Activated CD4-positive, alpha-beta T cell treated with anti-CD3 and anti-CD28 coated beads, Interleukin-2, amount 50 U/mL, for 48 hours (primary cell): ENCODE measurements at regions not wholly inside any gene's neighbourhood (a gene's known extent, or its start where the extent isn't known, plus 50 kb on each side); places are given as distances from the start of the nearest gene placed in this dataset.

Source experiments
- DNase-seq, 2 experiments: peaks; one replicate each; pipeline ENCODE4 v3.0.0-alpha.2; 2020

- DNase-seq, result no peak
Observed at GRCh38 chr2:34492561-34493455, 893.7 kb upstream of the FAM98A start.

GRCh38 chr2:34486965-34487364 is 887.9 kb upstream of the FAM98A start:
- DNase-seq, result no peak

GRCh38 chr2:34481542-34481941 is 882.4 kb upstream of the FAM98A start:
- DNase-seq, result no peak

- DNase-seq, result no peak
Observed at GRCh38 chr2:34480366-34480765, 881.3 kb upstream of the FAM98A start.

GRCh38 chr2:34475156-34475555 is 876.1 kb upstream of the FAM98A start:
- no peak for DNase-seq

GRCh38 chr2:34474646-34475045 is 875.5 kb upstream of the FAM98A start:
- DNase-seq, result no peak

- DNase-seq, result no peak
Observed at GRCh38 chr2:34447097-34447496, 848.0 kb upstream of the FAM98A start.

- DNase-seq, result no peak
Observed at GRCh38 chr2:34423301-34423700, 824.2 kb upstream of the FAM98A start.

- DNase-seq, result no peak
Observed at GRCh38 chr2:34419856-34420255, 820.8 kb upstream of the FAM98A start.

GRCh38 chr2:34416856-34417255 is 817.8 kb upstream of the FAM98A start:
- DNase-seq, result no peak

GRCh38 chr2:34414856-34415255 is 815.8 kb upstream of the FAM98A start:
- DNase-seq, result no peak

GRCh38 chr2:34408100-34408499 is 809.0 kb upstream of the FAM98A start:
- DNase-seq, result no peak

GRCh38 chr2:34403512-34403911 is 804.4 kb upstream of the FAM98A start:
- DNase-seq, result no peak

- DNase-seq, result no peak
Observed at GRCh38 chr2:34402376-34402775, 803.3 kb upstream of the FAM98A start.

GRCh38 chr2:34401186-34401585 is 802.1 kb upstream of the FAM98A start:
- DNase-seq, result no peak

GRCh38 chr2:34388446-34388845 is 789.3 kb upstream of the FAM98A start:
- DNase-seq, result no peak

GRCh38 chr2:34387536-34387935 is 788.4 kb upstream of the FAM98A start:
- no peak for DNase-seq

- DNase-seq, result no peak
Observed at GRCh38 chr2:34379586-34379985, 780.5 kb upstream of the FAM98A start.

- no peak for DNase-seq
Observed at GRCh38 chr2:34373586-34374233, 774.6 kb upstream of the FAM98A start.

- DNase-seq, result no peak
Observed at GRCh38 chr2:34372967-34373366, 773.9 kb upstream of the FAM98A start.

GRCh38 chr2:34371711-34372110 is 772.6 kb upstream of the FAM98A start:
- no peak for DNase-seq

GRCh38 chr2:34368304-34368703 is 769.2 kb upstream of the FAM98A start:
- DNase-seq, result no peak

- DNase-seq, result no peak
Observed at GRCh38 chr2:34365932-34366331, 766.8 kb upstream of the FAM98A start.

GRCh38 chr2:34365512-34365911 is 766.4 kb upstream of the FAM98A start:
- DNase-seq, result no peak
